Islet of Langerhans (tissue), 1 donor: ENCODE measurements at regions not wholly inside any gene's neighbourhood (a gene's known extent, or its start where the extent isn't known, plus 50 kb on each side); places are given as distances from the start of the nearest gene placed in this dataset.

Experiments used
- FAIRE-seq: peaks from one replicate; lab custom pipeline; 2011; peaks lifted over from hg19 to GRCh38; lab: Jason Lieb, UNC

GRCh38 chr1:234718496-234719453, 108.8 kb upstream of the IRF2BP2 start:
- no peak for FAIRE-seq

DNA sequence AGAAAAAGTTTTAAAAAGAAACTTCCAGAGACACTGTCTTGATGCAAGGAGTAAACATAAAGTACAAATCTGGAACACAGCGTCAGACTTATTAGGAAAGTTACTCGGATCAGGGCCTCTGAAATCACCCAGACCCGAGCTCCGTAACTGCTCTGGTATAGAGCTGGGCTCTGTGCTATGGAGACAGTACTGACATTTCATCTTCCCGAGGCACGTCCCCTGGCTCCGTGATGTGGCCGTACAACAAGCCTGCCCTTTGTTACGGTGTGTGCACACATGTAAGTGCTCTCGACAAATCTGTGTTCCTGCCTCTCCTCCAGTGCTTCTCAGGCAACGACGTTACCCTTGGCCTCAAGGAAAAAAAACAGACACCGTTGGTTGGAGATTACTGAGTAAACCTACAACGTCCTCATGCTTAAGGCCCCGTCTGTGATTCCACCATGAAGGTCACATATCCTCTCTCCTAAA, 107.0 kb upstream of the IRF2BP2 start:
- no peak for FAIRE-seq

DNA sequence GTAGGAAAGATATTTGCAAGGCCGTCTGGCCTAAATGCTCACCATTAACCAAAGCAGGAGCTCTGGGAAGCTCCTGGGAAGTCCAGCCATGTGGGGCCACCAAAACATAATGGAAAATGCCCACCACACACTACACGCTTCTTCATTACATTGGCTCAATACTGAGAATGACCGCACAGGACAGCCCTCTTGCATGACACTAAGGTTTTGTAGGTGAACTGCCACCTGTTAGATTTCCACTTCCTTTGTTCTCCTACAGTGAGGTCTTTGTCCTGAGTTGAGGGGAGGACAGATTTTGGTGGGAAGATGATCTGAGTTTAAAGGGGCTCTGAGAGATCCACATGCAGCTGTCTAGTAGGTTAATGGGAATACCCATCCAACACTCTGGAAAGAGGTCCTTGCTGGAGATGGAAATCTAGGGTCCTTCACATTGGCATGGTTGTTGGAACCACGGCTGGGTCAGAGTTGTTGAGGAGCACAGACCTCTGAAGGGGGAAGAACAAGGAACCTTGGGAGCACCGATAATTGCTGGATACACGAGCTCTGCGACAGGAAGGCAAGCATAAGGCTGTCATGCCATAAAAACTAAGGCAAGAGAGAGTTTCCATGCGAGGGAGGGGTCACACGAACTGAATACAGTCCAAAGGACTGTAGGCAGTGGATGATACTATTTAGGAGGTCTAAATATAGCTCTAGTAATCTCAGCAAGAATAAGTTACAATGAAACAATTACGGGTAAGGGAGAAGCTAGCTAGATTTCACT, 105.5 kb upstream of the IRF2BP2 start:
- no peak for FAIRE-seq

DNA sequence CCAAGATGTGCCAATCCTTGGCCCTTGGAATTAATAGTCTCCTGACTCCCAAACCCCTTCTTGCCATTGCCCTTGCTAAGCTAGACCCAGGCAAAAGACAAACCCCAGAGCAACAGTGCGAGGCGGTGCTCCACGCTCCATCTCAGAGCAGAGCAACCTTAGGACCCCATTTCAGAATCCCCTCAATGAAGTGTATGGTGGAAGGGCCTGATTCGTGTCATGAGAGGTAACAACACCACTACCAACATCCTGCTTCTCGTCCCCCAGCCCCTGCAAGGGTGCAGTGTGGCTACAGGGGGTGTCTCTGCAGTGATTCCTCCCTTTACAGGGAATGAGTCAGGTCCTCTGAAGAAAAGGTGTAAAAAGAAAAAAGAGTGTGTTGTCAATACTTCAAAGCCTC, 103.9 kb upstream of the IRF2BP2 start:
- no peak for FAIRE-seq

DNA sequence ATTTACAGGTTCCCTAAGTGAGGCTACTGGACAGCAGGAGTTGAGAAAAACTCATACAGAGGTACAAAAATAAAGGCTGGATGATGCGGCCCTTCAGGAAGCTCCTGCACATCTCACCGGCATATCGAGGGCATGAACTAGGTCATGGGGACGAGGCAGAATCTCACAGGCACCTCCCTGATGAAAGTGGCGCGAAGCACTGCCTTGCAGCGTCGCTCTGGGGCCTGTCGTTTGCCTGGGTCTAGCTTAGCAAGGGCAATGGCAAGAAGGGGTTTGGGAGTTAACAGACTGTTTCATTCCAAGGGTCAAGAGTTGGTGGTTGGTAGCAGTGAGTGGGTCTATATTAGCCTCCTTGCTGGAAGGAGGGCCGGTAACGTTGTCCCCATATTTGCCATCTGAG, 103.5 kb upstream of the IRF2BP2 start:
- FAIRE-seq, result no peak

DNA sequence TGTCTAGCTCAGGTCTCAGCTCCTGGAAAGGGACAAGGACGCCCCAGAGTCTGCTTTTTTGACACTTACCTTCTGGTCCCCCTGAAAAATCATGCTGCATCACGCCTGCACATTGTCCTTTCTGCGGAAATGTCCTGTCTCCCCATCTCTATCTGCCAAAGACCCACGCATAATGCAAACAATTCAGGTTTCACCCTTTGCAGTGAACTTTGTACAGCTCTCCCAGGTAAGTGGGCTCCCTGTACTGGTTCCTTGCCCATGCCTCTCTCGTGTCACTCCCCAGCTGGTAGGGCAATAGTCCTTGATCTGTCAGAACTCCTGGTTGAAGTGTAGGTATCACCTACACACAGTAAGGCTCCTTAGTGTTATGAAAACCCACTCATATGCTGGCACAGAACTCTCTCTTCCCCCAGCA, 102.9 kb upstream of the IRF2BP2 start:
- FAIRE-seq, result no peak

DNA sequence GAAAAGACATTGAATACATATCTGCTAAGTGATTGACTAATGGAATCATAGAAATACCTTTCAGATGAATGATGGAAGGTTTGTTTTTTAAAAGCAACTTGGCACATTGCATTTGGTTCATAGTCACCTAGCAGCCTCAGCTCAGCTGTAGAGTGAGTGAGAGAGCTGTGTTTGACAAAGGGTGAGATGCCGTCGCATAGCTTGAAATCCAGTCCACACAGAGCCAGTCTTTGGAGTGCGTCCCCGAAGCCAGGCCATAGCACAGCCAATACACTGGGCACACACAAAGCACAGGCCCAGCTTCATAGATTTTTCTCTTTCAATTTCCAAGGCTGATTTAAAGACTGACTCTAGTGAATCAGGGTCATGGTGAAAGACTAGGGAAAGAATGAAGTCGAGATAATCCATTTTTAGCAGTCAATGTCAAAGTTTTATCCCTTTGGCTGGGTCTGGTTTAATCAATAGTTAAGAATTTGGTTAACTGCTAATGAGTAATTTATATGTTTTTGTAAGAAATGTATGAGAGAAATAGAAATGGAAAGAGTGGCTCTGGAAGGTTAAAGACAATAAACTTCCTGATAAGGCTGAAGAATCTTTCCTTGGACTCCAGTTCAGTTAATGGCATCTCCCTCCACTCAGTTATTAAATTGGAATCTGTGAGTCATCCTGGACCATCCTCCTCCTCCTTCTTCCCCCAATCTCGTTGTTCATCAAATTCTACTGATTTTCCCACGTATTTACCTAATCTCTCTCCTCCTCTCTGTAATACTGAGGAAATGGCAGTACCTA, 101.2 kb upstream of the IRF2BP2 start:
- FAIRE-seq, result no peak

GRCh38 chr1:234710381-234710780, 100.4 kb upstream of the IRF2BP2 start:
- no peak for FAIRE-seq

DNA sequence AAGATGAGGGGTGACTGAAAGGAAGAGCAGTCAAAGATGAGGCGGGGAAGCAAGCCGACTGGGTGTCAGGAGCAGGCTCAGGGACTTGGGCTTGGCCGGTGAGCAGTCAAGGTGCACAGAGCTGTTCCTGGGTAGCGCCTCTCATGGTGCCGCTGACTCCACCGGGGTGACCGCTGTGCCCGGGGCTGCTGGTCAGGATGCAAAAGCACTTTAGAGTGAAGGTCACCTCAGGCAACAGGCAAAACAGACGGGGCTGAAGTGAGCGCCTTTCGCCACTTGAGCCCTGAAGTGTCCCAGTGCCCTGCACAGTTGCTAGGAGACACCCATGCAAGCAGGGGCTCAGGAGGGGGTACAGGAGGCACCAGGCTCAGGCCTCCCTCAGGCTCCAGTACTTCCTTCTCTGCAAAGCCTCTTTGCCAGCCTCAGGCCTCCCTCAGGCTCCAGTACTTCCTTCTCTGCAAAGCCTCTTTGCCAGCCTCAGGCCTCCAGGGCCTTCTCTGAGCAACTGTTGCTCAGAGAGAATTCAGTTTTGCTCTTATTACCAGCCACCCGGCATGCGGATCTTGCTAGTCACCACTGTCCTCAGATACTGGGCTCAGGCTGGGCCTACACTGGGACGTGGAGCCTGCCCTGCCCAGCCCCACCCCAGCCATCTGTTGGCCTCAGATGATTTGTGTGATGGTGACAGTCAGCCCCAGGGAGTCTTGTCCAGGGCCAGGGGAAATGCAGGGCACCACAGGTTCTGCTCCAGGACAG, 99.7 kb upstream of the IRF2BP2 start:
- FAIRE-seq, result no peak

DNA sequence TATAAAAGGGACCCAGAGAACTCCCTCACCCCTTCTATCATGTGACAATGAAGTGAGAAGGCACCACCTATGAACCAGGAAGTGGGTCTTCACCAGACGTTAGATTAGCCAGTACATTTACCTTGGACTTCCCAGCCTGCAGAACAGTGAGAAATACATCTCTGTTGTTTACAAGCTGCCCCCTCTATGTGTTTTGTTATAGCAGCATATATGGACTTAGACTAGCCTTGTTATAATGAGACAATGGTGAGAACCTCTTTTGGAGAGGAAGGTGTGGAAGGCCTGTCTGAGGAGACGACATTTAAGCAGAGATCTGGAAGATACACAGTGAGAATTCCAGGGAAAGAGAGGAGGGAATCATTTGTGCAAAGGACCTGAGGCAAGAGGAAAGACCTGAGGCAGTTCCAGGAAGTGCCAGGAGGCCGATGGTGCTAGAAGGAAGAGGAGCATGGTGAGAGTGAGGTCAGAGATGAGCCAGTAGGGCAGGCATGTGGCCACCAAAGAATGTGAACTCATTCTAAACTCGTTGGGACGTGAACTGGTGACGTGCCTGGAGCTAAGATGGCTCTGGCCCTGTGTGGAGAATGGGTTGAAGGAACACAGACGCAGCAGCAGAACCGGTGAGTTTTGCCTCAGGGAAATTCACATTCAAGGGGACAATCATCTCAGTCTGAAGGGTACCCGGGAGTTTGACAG, 98.9 kb upstream of the IRF2BP2 start:
- FAIRE-seq, result no peak

DNA sequence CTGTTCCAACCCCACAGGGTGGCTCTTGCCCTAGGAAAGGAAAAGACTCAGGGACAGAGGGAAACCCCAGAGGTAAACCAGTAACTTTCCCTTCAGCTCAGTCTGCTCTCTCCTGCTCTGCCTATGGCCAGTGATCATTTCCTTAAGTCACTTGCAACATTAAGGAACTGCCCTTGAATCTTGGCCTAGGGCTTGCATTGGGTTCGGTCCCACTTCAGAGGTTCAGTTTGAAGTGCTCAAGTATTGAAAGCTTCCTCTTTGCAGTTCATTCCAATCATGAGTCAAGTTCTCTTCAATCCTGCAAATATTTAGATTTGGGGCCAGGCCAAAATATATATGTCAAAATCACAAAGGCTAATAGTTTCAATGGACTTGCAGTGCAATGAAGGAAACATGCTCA, 97.7 kb upstream of the IRF2BP2 start:
- no peak for FAIRE-seq

DNA sequence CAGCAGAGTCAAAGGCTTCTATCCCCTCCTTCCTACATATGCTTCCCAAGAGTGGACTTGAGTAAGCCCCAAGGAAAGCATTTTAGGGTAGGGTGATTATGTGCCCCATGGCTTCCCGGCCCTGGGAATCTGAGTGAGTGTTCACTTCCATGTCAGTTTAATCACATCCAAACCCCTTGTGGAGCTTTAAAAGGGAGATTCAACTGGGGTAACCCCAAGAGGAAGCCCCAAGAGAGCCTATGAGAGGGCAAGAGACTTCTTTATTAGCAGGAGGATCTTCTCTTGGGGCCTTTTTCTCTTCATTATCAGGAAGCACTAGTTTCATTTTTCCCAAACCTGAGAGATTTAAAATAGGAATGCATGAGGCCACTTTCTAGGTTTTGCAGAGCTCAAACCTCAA, 97.0 kb upstream of the IRF2BP2 start:
- no peak for FAIRE-seq

GRCh38 chr1:234706199-234706598, 96.2 kb upstream of the IRF2BP2 start:
- no peak for FAIRE-seq

- no peak for FAIRE-seq
These were observed 95.6 kb upstream of the IRF2BP2 start for GRCh38 chr1:234705615-234706014.

GRCh38 chr1:234704106-234704887, 94.3 kb upstream of the IRF2BP2 start:
- FAIRE-seq, result no peak

- FAIRE-seq, result no peak
These were observed 92.5 kb upstream of the IRF2BP2 start for GRCh38 chr1:234702342-234703000.

DNA sequence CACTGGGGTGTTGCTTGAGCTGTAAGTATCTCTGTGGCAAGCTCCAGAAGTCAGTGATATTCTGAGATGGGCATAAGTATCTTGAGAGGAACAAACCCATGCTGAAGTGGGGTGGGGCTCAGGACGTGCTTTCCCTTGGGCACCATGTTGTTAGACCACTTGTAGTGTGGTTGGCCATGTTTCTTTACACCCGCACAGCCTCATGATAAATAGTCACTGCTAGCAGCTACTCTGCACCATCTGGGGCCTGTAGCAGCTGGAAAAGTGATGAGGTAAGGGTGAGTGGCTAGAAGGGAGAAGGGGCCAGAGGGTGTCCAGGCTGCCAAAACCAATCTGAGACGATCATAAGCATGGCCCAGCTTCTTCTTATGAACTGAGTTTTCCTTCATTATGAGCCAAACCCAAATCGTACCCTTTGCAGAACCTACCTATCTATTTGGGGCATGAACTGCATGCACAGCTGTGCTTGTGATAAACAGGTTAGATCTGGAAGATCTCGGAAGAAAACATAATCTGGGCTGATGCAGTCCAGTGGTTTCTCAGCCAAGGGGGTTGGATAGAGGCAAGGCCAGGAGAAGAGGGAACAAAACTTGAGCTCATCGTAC, 91.9 kb upstream of the IRF2BP2 start:
- no peak for FAIRE-seq

- no peak for FAIRE-seq
These were observed 90.1 kb upstream of the IRF2BP2 start for GRCh38 chr1:234699795-234700665.
